K562 (cell line): ENCODE measurements at regions not wholly inside any gene's neighbourhood (a gene's known extent, or its start where the extent isn't known, plus 50 kb on each side); places are given as distances from the start of the nearest gene placed in this dataset.

Experiments
- ATAC-seq: fragments of 200-7000 bp; cut with Tn5 transposase; 3 replicates; pipeline ENCODE4 v1.9.1; 2020; ENCODE audit warnings: moderate library complexity
- BruUV-seq: library from RNA; stranded (reverse); fragments of 400-500 nt; replicated peaks from 2 replicates; lab custom pipeline; 2021; lab: Mats Ljungman, UMichigan
- CTCF ChIA-PET: fragments of 300-600 bp; formaldehyde crosslinking; extraction: SDS; loops from one replicate; lab custom pipeline; 2021; ENCODE audit warnings: low intra/inter-chr PET ratio; lab: Yijun Ruan, JAX
- POLR2A ChIA-PET: fragments of 300-600, 350-650 bp; sonication (Branson Sonifier 250); formaldehyde crosslinking; extraction: SDS; loops from one replicate; lab custom pipeline; 2021; ENCODE audit warnings: antibody characterized with exemption, inconsistent platforms; lab: Yijun Ruan, JAX
- DNase-seq, 4 experiments: peaks; one replicate each; pipeline versions ENCODE4 v3.0.0 to v3.0.0-alpha.2; 2011 to 2018; ENCODE audit warnings: low spot score in 3 of 4, mixed read lengths in 3 of 4; ENCODE audit errors: extremely low read depth in 1 of 4
- FAIRE-seq: peaks from 2 replicates; lab custom pipeline; 2011; peaks lifted over from hg19 to GRCh38; lab: Jason Lieb, UNC
- H2AFZ ChIP-seq: 2 replicates; pipeline ENCODE4 v1.6.0; 2011; ENCODE audit warnings: low read depth, low read length, control low read depth, inconsistent platforms
- H3K27ac ChIP-seq: fragments of 200-600 bp; 3 replicates; pipeline ENCODE4 v1.8.0; 2011; ENCODE audit warnings: low read depth, mild to moderate bottlenecking, control low read depth, inconsistent platforms, low read length, moderate library complexity, mixed read lengths; ENCODE audit errors: extremely low read depth
- H3K27me3 ChIP-seq, 2 experiments: fragments of 300-600 bp in 1 of 2; 2 replicates in 1 of 2; 3 replicates in 1 of 2; pipeline versions ENCODE4 v1.6.0 to v1.8.0; 2011; ENCODE audit warnings: inconsistent platforms in 2 of 2, low read length in 2 of 2, mild to moderate bottlenecking in 1 of 2, mixed read lengths in 1 of 2, moderate library complexity in 1 of 2; ENCODE audit not compliant: control insufficient read depth in 2 of 2, insufficient read depth in 2 of 2
- H3K36me3 ChIP-seq: fragments of 300-600 bp; 3 replicates; pipeline ENCODE4 v1.8.0; 2011; ENCODE audit warnings: mild to moderate bottlenecking, low read length, inconsistent platforms; ENCODE audit not compliant: control insufficient read depth, insufficient read depth
- H3K4me1 ChIP-seq, 2 experiments: fragments of 200-600 bp in 1 of 2; replicated peaks in 1 of 2; 2 replicates in 1 of 2; 3 replicates in 1 of 2; pipeline versions ENCODE4 v1.5.1 to v1.8.0; 2011; ENCODE audit warnings: inconsistent platforms in 2 of 2, low read length in 2 of 2, mild to moderate bottlenecking in 1 of 2, mixed read lengths in 1 of 2, moderate library complexity in 1 of 2; ENCODE audit not compliant: control insufficient read depth in 2 of 2, insufficient read depth in 2 of 2
- H3K4me2 ChIP-seq: 2 replicates; pipeline ENCODE4 v1.6.1; 2011; ENCODE audit warnings: low read length, control low read depth, inconsistent platforms, mixed read lengths; ENCODE audit not compliant: insufficient read depth
- H3K4me3 ChIP-seq: fragments of 200-600 bp; sonication (generic), shearing (Covaris generic); 2 replicates; pipeline ENCODE4 v1.5.1; 2016; ENCODE audit warnings: control low read depth, inconsistent platforms
- H3K79me2 ChIP-seq: fragments of 200-600 bp; 3 replicates; pipeline ENCODE4 v1.8.0; 2011; ENCODE audit warnings: low read length, inconsistent platforms; ENCODE audit not compliant: control insufficient read depth, insufficient read depth
- H3K9ac ChIP-seq, 2 experiments: 2 replicates each; pipeline versions ENCODE4 v1.6.0 to v1.6.1; 2011; ENCODE audit warnings: low read depth in 2 of 2, low read length in 2 of 2, control low read depth in 1 of 2, inconsistent platforms in 1 of 2, mild to moderate bottlenecking in 1 of 2, mixed read lengths in 1 of 2; ENCODE audit not compliant: insufficient read depth in 1 of 2
- H3K9me1 ChIP-seq: one replicate; pipeline ENCODE4 v1.6.0; 2011; ENCODE audit warnings: inconsistent platforms, mild to moderate bottlenecking, low read length, moderate library complexity; ENCODE audit not compliant: control insufficient read depth, insufficient read depth
- H3K9me3 ChIP-seq: replicated peaks from 2 replicates; pipeline ENCODE4 v1.5.1; 2011; ENCODE audit warnings: low read depth, low read length, inconsistent platforms; ENCODE audit not compliant: control insufficient read depth, insufficient read depth
- H4K20me1 ChIP-seq: replicated peaks from 2 replicates; pipeline ENCODE4 v1.6.1; 2011; ENCODE audit warnings: low read length, inconsistent platforms, mixed read lengths; ENCODE audit not compliant: control insufficient read depth, insufficient read depth
- CGGBP1 ChIP-seq: fragments of 250-450 bp; sonication (Bioruptor Pico); IDR thresholded peaks from 2 replicates; pipeline ENCODE4 v1.9.0; 2021; ENCODE audit warnings: mild to moderate bottlenecking
- EP300 ChIP-seq: IDR thresholded peaks from 2 replicates; pipeline ENCODE4 v1.6.1; 2012; ENCODE audit warnings: low read length, improper control_type of control experiment
- ERF ChIP-seq: fragments of 450-650 bp; formaldehyde crosslinking; IDR thresholded peaks from 2 replicates; pipeline ENCODE4 v1.4.0; 2020; ENCODE audit warnings: mild to moderate bottlenecking, mixed read lengths
- HMGN3 ChIP-seq: IDR thresholded peaks from 2 replicates; pipeline ENCODE4 v1.6.1; 2011; ENCODE audit warnings: borderline replicate concordance, low read depth, mild to moderate bottlenecking, mixed read lengths, low read length; ENCODE audit not compliant: insufficient read length; ENCODE audit errors: extremely low read depth
- JUN ChIP-seq, 2 experiments: sonication (generic) in 1 of 2; formaldehyde crosslinking in 1 of 2; IDR thresholded peaks; 2 replicates each; pipeline versions ENCODE4 v1.6.1 to v1.8.0; 2012 to 2022; ENCODE audit warnings: borderline replicate concordance in 2 of 2, mild to moderate bottlenecking in 2 of 2, improper control_type of control experiment in 1 of 2, low read depth in 1 of 2, low read length in 1 of 2, missing genetic modification reagents in 1 of 2
- KLF13 ChIP-seq: fragments of 450-650 bp; IDR thresholded peaks from 2 replicates; pipeline ENCODE4 v1.6.1; 2016; ENCODE audit warnings: missing genetic modification characterization, low read depth, mild to moderate bottlenecking, missing compliant biosample characterization, moderate library complexity, borderline replicate concordance
- LCOR ChIP-seq: sonication (generic); formaldehyde crosslinking; IDR thresholded peaks from 2 replicates; pipeline ENCODE4 v1.8.0; 2022; ENCODE audit warnings: mild to moderate bottlenecking, missing genetic modification reagents
- MAFG ChIP-seq: fragments of 450-650 bp; conservative IDR thresholded peaks from 2 replicates; pipeline ENCODE4 v1.6.1; 2016; ENCODE audit warnings: missing genetic modification characterization, missing compliant biosample characterization
- MEIS2 ChIP-seq: fragments of 450-650 bp; IDR thresholded peaks from 2 replicates; pipeline ENCODE4 v1.6.1; 2014; ENCODE audit warnings: mild to moderate bottlenecking; ENCODE audit not compliant: partially characterized antibody
- MXI1 ChIP-seq: IDR thresholded peaks from 2 replicates; pipeline ENCODE4 v1.6.1; 2011; ENCODE audit warnings: low read depth, mild to moderate bottlenecking, improper control_type of control experiment, low read length
- NR2C2 ChIP-seq, 2 experiments: fragments of 200-800 bp in 1 of 2; sonication (Bioruptor generic) in 1 of 2; sonication (generic) in 1 of 2; formaldehyde crosslinking in 1 of 2; IDR thresholded peaks; 2 replicates each; pipeline versions ENCODE4 v1.6.1 to v1.8.0; 2016 to 2022; ENCODE audit warnings: mild to moderate bottlenecking in 1 of 2, missing compliant biosample characterization in 1 of 2, missing genetic modification characterization in 1 of 2, missing genetic modification reagents in 1 of 2
- POLR2G ChIP-seq: fragments of 200-400 bp; formaldehyde crosslinking; IDR thresholded peaks from 2 replicates; pipeline ENCODE4 v1.6.1; 2017; ENCODE audit warnings: low read depth, mild to moderate bottlenecking, antibody characterized with exemption, low read length, moderate library complexity
- RAD51 ChIP-seq: fragments of 450-650 bp; IDR thresholded peaks from 2 replicates; pipeline ENCODE4 v1.7.1; 2016; ENCODE audit warnings: low read depth, mild to moderate bottlenecking, borderline replicate concordance
- RBM39 ChIP-seq: fragments of 200-400 bp; formaldehyde crosslinking; optimal IDR thresholded peaks from 2 replicates; pipeline ENCODE3; 2018; ENCODE audit warnings: low read depth, low read length
- RFX1 ChIP-seq: fragments of 450-650 bp; IDR thresholded peaks from 2 replicates; pipeline ENCODE4 v1.6.1; 2016; ENCODE audit warnings: mild to moderate bottlenecking, moderate library complexity
- RFX7 ChIP-seq: fragments of 250-450 bp; sonication (Bioruptor Pico); IDR thresholded peaks from 2 replicates; pipeline ENCODE4 v1.5.1; 2021; ENCODE audit warnings: mild to moderate bottlenecking
- SMARCE1 ChIP-seq: fragments of 450-650 bp; IDR thresholded peaks from 2 replicates; pipeline ENCODE4 v1.7.1; 2016; ENCODE audit warnings: mild to moderate bottlenecking
- XRCC4 ChIP-seq: IDR thresholded peaks from one replicate; pipeline ENCODE4 v1.6.1; 2011; ENCODE audit not compliant: insufficient read depth, insufficient read length; ENCODE audit errors: extremely low read depth
- ZFP30 ChIP-seq: fragments of 250-450 bp; sonication (Bioruptor Pico); IDR thresholded peaks from 2 replicates; pipeline ENCODE4 v1.8.0; 2022; ENCODE audit warnings: moderate library complexity, mild to moderate bottlenecking, inconsistent platforms, borderline replicate concordance
- ZNF280B ChIP-seq: fragments of 250-450 bp; sonication (Bioruptor Pico); IDR thresholded peaks from 2 replicates; pipeline ENCODE4 v1.5.1; 2021; ENCODE audit warnings: mild to moderate bottlenecking
- WGBS: fragments of 100-300 bp; shearing (Covaris generic); methylation state at CpG from one replicate; pipeline ENCODE4 v1.1.6; 2016; ENCODE audit warnings: low coverage, mixed read lengths; ENCODE audit not compliant: insufficient coverage; ENCODE audit errors: missing lambda C conversion rate; 5-methylcytosine and 5-hydroxymethylcytosine counted together
- in situ Hi-C: fragments of 300-500 bp; cut with MboI; formaldehyde crosslinking; loops from 4 replicates; pipeline ENCODE4 v1.15.0; 2018; ENCODE audit warnings: inconsistent platforms, mixed read lengths
- intact Hi-C: fragments of 100-400 bp; cut with micrococcal nuclease; formaldehyde crosslinking; loops from 2 replicates; pipeline ENCODE4 v1.14.2; 2022

GRCh38 chr15:38899300-38899699 is 334.7 kb upstream of the RASGRP1 start (continued):
- no peak for TF ChIP-seq LCOR
- TF ChIP-seq RFX1: no peak
- TF ChIP-seq RAD51: no peak
- no peak for TF ChIP-seq ZNF280B

- TF ChIP-seq JUN (IDR thresholded peaks at IDR 0.05; ENCODE audit: borderline replicate concordance, low read depth, low read length) (no peak), JUN (CRISPR knock-in tag; IDR thresholded peaks at IDR 0.05; ENCODE audit: borderline replicate concordance) (no peak), SMARCE1 (no peak), POLR2G (no peak), NR2C2 (CRISPR knock-in tag; IDR thresholded peaks at IDR 0.05) (no peak), NR2C2 (tag; IDR thresholded peaks at IDR 0.05) (no peak), EP300 (no peak), MEIS2 (no peak), RBM39 (no peak), KLF13 (tag) (no peak), XRCC4 (no peak), ZFP30 (no peak), MXI1 (no peak), HMGN3 (no peak), ERF (CRISPR knock-in tag) (no peak), MAFG (tag) (no peak), CGGBP1 (no peak), RFX7 (CRISPR knock-in tag) (no peak)
- TF ChIP-seq, all 486 proteins: peak for 0
- H3K36me3 ChIP-seq: no peaks in the 10 kb centered on the region
- no peak for DNase-seq
- ChIA-PET CTCF (no interaction called here), POLR2A (no interaction called here)
- no peaks in the 10 kb centered on the region for H3K4me1 ChIP-seq
- H2AFZ ChIP-seq: no peak overlapping the region
- WGBS: 0% methylated on average over 4 of the region's 4 CpGs
- H3K4me2 ChIP-seq: no peak overlapping the region
- no peaks in the 10 kb centered on the region for H3K79me2 ChIP-seq
- intact Hi-C loops (no loop called here), in situ Hi-C loops (no loop called here)
- no peak overlapping the region for H3K27ac ChIP-seq
- no TSS peak for BruUV-seq
- H3K9me3 ChIP-seq: no peaks in the 10 kb centered on the region
- peaks cover 0 to 7% of the 10 kb centered on the region in 2 experiments; a peak in 1 of 5 replicates for H3K27me3 ChIP-seq
- FAIRE-seq: no peak
- H4K20me1 ChIP-seq: no peaks in the 10 kb centered on the region
- no peak for ATAC-seq
- H3K9me1 ChIP-seq: no peaks in the 10 kb centered on the region
- H3K9ac ChIP-seq: no peak overlapping the region
- H3K4me3 ChIP-seq: no peak overlapping the region
Measured at GRCh38 chr15:38904298-38904697, 339.7 kb upstream of the RASGRP1 start.
